GM12891 (cell line): ENCODE measurements at regions not wholly inside any gene's neighbourhood (a gene's known extent, or its start where the extent isn't known, plus 50 kb on each side); places are given as distances from the start of the nearest gene placed in this dataset.

Experiments
- DNase-seq: peaks from one replicate; pipeline ENCODE4 v3.0.0; 2011; ENCODE audit warnings: low spot score; ENCODE audit not compliant: insufficient read length
- FAIRE-seq: peaks from 2 replicates; lab custom pipeline; 2011; peaks lifted over from hg19 to GRCh38; lab: Jason Lieb, UNC
- PAX5 ChIP-seq: IDR thresholded peaks from 2 replicates; pipeline ENCODE4 v1.6.1; 2011; ENCODE audit warnings: low read length, moderate library complexity, mild to moderate bottlenecking; ENCODE audit not compliant: insufficient read depth, severe bottlenecking
- POLR2A ChIP-seq: IDR thresholded peaks from 2 replicates; pipeline ENCODE4 v1.6.1; 2011; ENCODE audit warnings: low read depth, low read length, control low read depth
- POLR2AphosphoS5 ChIP-seq: IDR thresholded peaks from 2 replicates; pipeline ENCODE4 v1.6.1; 2011; ENCODE audit warnings: low read depth, low read length, control low read depth
- POU2F2 ChIP-seq: IDR thresholded peaks from 2 replicates; pipeline ENCODE4 v1.6.1; 2011; ENCODE audit warnings: low read depth, mild to moderate bottlenecking, control low read depth, low read length, moderate library complexity
- SPI1 ChIP-seq: IDR thresholded peaks from 2 replicates; pipeline ENCODE4 v1.6.1; 2011; ENCODE audit warnings: low read depth, low read length, control low read depth
- TAF1 ChIP-seq: IDR thresholded peaks from 2 replicates; pipeline ENCODE4 v1.6.1; 2011; ENCODE audit warnings: low read depth, low read length, control low read depth

- DNase-seq (no peak), FAIRE-seq (no peak)
- no peak for TF ChIP-seq POU2F2
- TF ChIP-seq POLR2A, result no peak
- no peak for TF ChIP-seq TAF1
- TF ChIP-seq POLR2AphosphoS5, result no peak
- no peak for TF ChIP-seq PAX5
- TF ChIP-seq SPI1, result no peak
These were observed 78.4 kb upstream of the S1PR1 start for GRCh38 chr1:101158424-101158823.

- DNase-seq (no peak), FAIRE-seq (no peak)
These were observed 82.3 kb upstream of the S1PR1 start for GRCh38 chr1:101154547-101154946.

GRCh38 chr1:101153692-101154091 lies 83.1 kb upstream of the S1PR1 start:
- TF ChIP-seq POU2F2, result no peak
- no peak for TF ChIP-seq PAX5
- no peak for TF ChIP-seq TAF1
- TF ChIP-seq SPI1, result no peak
- TF ChIP-seq POLR2A, result no peak
- TF ChIP-seq POLR2AphosphoS5, result no peak
- FAIRE-seq (no peak), DNase-seq (no peak)

More at GRCh38 chr1:101154547-101154946, 82.3 kb upstream of the S1PR1 start:
- TF ChIP-seq SPI1 (no peak), POLR2AphosphoS5 (no peak), POU2F2 (no peak), POLR2A (no peak), TAF1 (no peak), PAX5 (no peak)

GRCh38 chr1:101152633-101153032 lies 84.2 kb upstream of the S1PR1 start:
- TF ChIP-seq SPI1 (no peak), TAF1 (no peak), POLR2AphosphoS5 (no peak), POU2F2 (no peak), POLR2A (no peak), PAX5 (no peak)

GRCh38 chr1:101151286-101151685 lies 85.5 kb upstream of the S1PR1 start:
- DNase-seq, result no peak

More at GRCh38 chr1:101152633-101153032, 84.2 kb upstream of the S1PR1 start:
- DNase-seq (no peak), FAIRE-seq (no peak)

GRCh38 chr1:101150670-101151069 lies 86.1 kb upstream of the S1PR1 start:
- FAIRE-seq, result peak; percentile 56
- TF ChIP-seq POLR2A (no peak), SPI1 (no peak), PAX5 (no peak), TAF1 (no peak), POU2F2 (no peak), POLR2AphosphoS5 (no peak)
- DNase-seq, result no peak

More at GRCh38 chr1:101151286-101151685, 85.5 kb upstream of the S1PR1 start:
- TF ChIP-seq POLR2A (no peak), SPI1 (no peak), POU2F2 (no peak), POLR2AphosphoS5 (no peak), TAF1 (no peak), PAX5 (no peak)
- FAIRE-seq, result no peak

- FAIRE-seq (no peak), DNase-seq (no peak)
- TF ChIP-seq POLR2A (no peak), POU2F2 (no peak), POLR2AphosphoS5 (no peak), TAF1 (no peak), SPI1 (no peak), PAX5 (no peak)
These were observed 86.6 kb upstream of the S1PR1 start for GRCh38 chr1:101150266-101150665.

GRCh38 chr1:101148980-101149379 lies 87.8 kb upstream of the S1PR1 start:
- DNase-seq, result no peak
- no peak for TF ChIP-seq SPI1
- no peak for TF ChIP-seq POU2F2
- no peak for TF ChIP-seq POLR2AphosphoS5
- no peak for TF ChIP-seq TAF1
- no peak for TF ChIP-seq POLR2A
- TF ChIP-seq PAX5, result no peak
- no peak for FAIRE-seq

GRCh38 chr1:101147381-101147780 lies 89.4 kb upstream of the S1PR1 start:
- no peak for FAIRE-seq
- TF ChIP-seq POLR2AphosphoS5 (no peak), POU2F2 (no peak), PAX5 (no peak), POLR2A (no peak), SPI1 (no peak)

GRCh38 chr1:101145449-101145820 lies 91.4 kb upstream of the S1PR1 start:
- no peak for TF ChIP-seq PAX5
- TF ChIP-seq TAF1, result no peak
- no peak for TF ChIP-seq SPI1
- TF ChIP-seq POU2F2, result no peak
- TF ChIP-seq POLR2A, result no peak
- no peak for TF ChIP-seq POLR2AphosphoS5
- no peak for DNase-seq
- FAIRE-seq, result peak; percentile 48

More at GRCh38 chr1:101147381-101147780, 89.4 kb upstream of the S1PR1 start:
- no peak for DNase-seq

GRCh38 chr1:101144671-101145448 lies 92.0 kb upstream of the S1PR1 start:
- TF ChIP-seq POLR2A (no peak), SPI1 (0 out of 2 replicates have a peak, but pooled peaks have one; percentile 10), POLR2AphosphoS5 (no peak), PAX5 (no peak), TAF1 (no peak)
- DNase-seq, result no peak
- peak; percentile 28 for FAIRE-seq
